KMS-11 (cell line): ENCODE measurements at regions not wholly inside any gene's neighbourhood (a gene's known extent, or its start where the extent isn't known, plus 50 kb on each side); places are given as distances from the start of the nearest gene placed in this dataset.

ENCODE experiments used
- H2AFZ ChIP-seq: fragments of 200-600 bp; sonication (generic); 2 replicates; pipeline ENCODE4 v1.6.1; 2016; ENCODE audit warnings: antibody characterized with exemption, mixed run types, low read depth
- H3K27ac ChIP-seq: fragments of 200-600 bp; sonication (generic); 2 replicates; pipeline ENCODE4 v1.6.1; 2016; ENCODE audit warnings: mild to moderate bottlenecking, mixed run types
- H3K27me3 ChIP-seq: fragments of 200-600 bp; sonication (generic); 2 replicates; pipeline ENCODE4 v1.6.1; 2017; ENCODE audit warnings: mild to moderate bottlenecking, low read depth, mixed run types, moderate library complexity; ENCODE audit not compliant: insufficient read depth
- H3K36me3 ChIP-seq: fragments of 200-600 bp; sonication (generic); 2 replicates; pipeline ENCODE4 v1.6.1; 2017; ENCODE audit warnings: mild to moderate bottlenecking, mixed run types; ENCODE audit not compliant: insufficient read depth
- H3K4me1 ChIP-seq: fragments of 200-600 bp; sonication (generic); 2 replicates; pipeline ENCODE4 v1.6.1; 2016; ENCODE audit warnings: mild to moderate bottlenecking, low read depth, mixed run types; ENCODE audit not compliant: poor library complexity, severe bottlenecking
- H3K4me2 ChIP-seq: fragments of 200-600 bp; sonication (generic); 2 replicates; pipeline ENCODE4 v1.7.0; 2016; ENCODE audit warnings: mild to moderate bottlenecking, mixed run types
- H3K4me3 ChIP-seq: fragments of 200-600 bp; sonication (generic); IDR thresholded peaks from 2 replicates; pipeline ENCODE4 v1.6.1; 2017; ENCODE audit warnings: low read depth, low read length, mixed read lengths; ENCODE audit not compliant: insufficient read depth
- H3K79me2 ChIP-seq: fragments of 200-600 bp; sonication (generic); 2 replicates; pipeline ENCODE4 v1.6.1; 2016; ENCODE audit warnings: low read depth, mixed run types; ENCODE audit not compliant: insufficient read depth
- H3K9ac ChIP-seq: fragments of 200-600 bp; sonication (generic); 2 replicates; pipeline ENCODE4 v1.6.1; 2016; ENCODE audit warnings: mild to moderate bottlenecking, mixed run types
- H4K20me1 ChIP-seq: fragments of 200-600 bp; sonication (generic); 2 replicates; pipeline ENCODE4 v1.6.1; 2016; ENCODE audit warnings: mild to moderate bottlenecking, mixed run types; ENCODE audit not compliant: insufficient read depth
- CTCF ChIP-seq: fragments of 200-600 bp; sonication (generic); conservative IDR thresholded peaks from 2 replicates; pipeline ENCODE4 v1.6.1; 2017; ENCODE audit warnings: low read depth, mild to moderate bottlenecking, antibody characterized with exemption, low read length, moderate library complexity, mixed read lengths

- H3K79me2 ChIP-seq, result no peaks in the 10 kb centered on the region
- no peak overlapping the region for H3K4me2 ChIP-seq
- no peaks in the 10 kb centered on the region for H4K20me1 ChIP-seq
- no peak for TF ChIP-seq CTCF
- H3K4me3 ChIP-seq, result no peak overlapping the region
- H3K36me3 ChIP-seq, result no peaks in the 10 kb centered on the region
- H3K9ac ChIP-seq, result no peak overlapping the region
- H2AFZ ChIP-seq, result no peak overlapping the region
- no peak overlapping the region for H3K27ac ChIP-seq
- no peaks in the 10 kb centered on the region for H3K4me1 ChIP-seq
- no peaks in the 10 kb centered on the region for H3K27me3 ChIP-seq
Measured at GRCh38 chr4:27178061-27178460, 317.4 kb downstream of the STIM2 start.

- Histone ChIP-seq H3K4me2 (no peak overlapping the region), H3K79me2 (no peaks in the 10 kb centered on the region), H4K20me1 (no peaks in the 10 kb centered on the region), H3K4me1 (no peaks in the 10 kb centered on the region), H3K27me3 (no peaks in the 10 kb centered on the region), H3K9ac (no peak overlapping the region), H3K27ac (no peak overlapping the region), H3K4me3 (no peak overlapping the region), H2AFZ (no peak overlapping the region), H3K36me3 (no peaks in the 10 kb centered on the region)
- no peak for TF ChIP-seq CTCF
Measured at GRCh38 chr4:27181693-27182092, 321.1 kb downstream of the STIM2 start.

- Histone ChIP-seq H3K36me3 (no peaks in the 10 kb centered on the region), H2AFZ (no peak overlapping the region), H3K4me3 (no peak overlapping the region), H3K79me2 (no peaks in the 10 kb centered on the region), H3K4me1 (no peaks in the 10 kb centered on the region), H3K9ac (no peak overlapping the region), H4K20me1 (no peaks in the 10 kb centered on the region), H3K27me3 (no peaks in the 10 kb centered on the region), H3K27ac (no peak overlapping the region), H3K4me2 (no peak overlapping the region)
- TF ChIP-seq CTCF, result no peak
Measured at GRCh38 chr4:27182211-27182610, 321.6 kb downstream of the STIM2 start.

GRCh38 chr4:27184508-27185155, 324.0 kb downstream of the STIM2 start:
- no peaks in the 10 kb centered on the region for H3K36me3 ChIP-seq
- no peak overlapping the region for H3K4me2 ChIP-seq
- H4K20me1 ChIP-seq, result no peaks in the 10 kb centered on the region
- H3K4me3 ChIP-seq, result no peak overlapping the region
- H3K27me3 ChIP-seq, result no peaks in the 10 kb centered on the region
- no peaks in the 10 kb centered on the region for H3K79me2 ChIP-seq
- no peak overlapping the region for H3K27ac ChIP-seq
- no peaks in the 10 kb centered on the region for H3K4me1 ChIP-seq
- H2AFZ ChIP-seq, result no peak overlapping the region
- no peak for TF ChIP-seq CTCF
- H3K9ac ChIP-seq, result no peak overlapping the region
